DMS79 treated with DMSO at 0.1 percent for 48 hours (cell line): ENCODE measurements at regions not wholly inside any gene's neighbourhood (a gene's known extent, or its start where the extent isn't known, plus 50 kb on each side); places are given as distances from the start of the nearest gene placed in this dataset.

Experiments
- DNase-seq: peaks from one replicate; lab custom pipeline; 2025; lab: John Stamatoyannopoulos, UW

- DNase-seq, result peak; percentile 2
Measured at GRCh38 chr9:108645520-108645919, 210.3 kb downstream of the ACTL7B start.

GRCh38 chr9:108643731-108644510 is 211.9 kb downstream of the ACTL7B start:
- no peak for DNase-seq

GRCh38 chr9:108642871-108643270 is 212.9 kb downstream of the ACTL7B start:
- DNase-seq, result no peak

GRCh38 chr9:108640230-108640629 is 215.6 kb downstream of the ACTL7B start:
- DNase-seq, result no peak

GRCh38 chr9:108639696-108640095 is 216.1 kb downstream of the ACTL7B start:
- no peak for DNase-seq

GRCh38 chr9:108639091-108639490 is 216.7 kb downstream of the ACTL7B start:
- DNase-seq, result no peak

GRCh38 chr9:108637340-108637739 is 218.4 kb downstream of the ACTL7B start:
- no peak for DNase-seq

- DNase-seq, result no peak
Measured at GRCh38 chr9:108636013-108636412, 219.8 kb downstream of the ACTL7B start.

- DNase-seq, result no peak
Measured at GRCh38 chr9:108634672-108635462, 220.9 kb downstream of the ACTL7B start.

GRCh38 chr9:108634204-108634603 is 221.6 kb downstream of the ACTL7B start:
- DNase-seq, result peak; percentile 45

GRCh38 chr9:108631496-108632285 is 224.1 kb downstream of the ACTL7B start:
- no peak for DNase-seq

- DNase-seq, result no peak
Measured at GRCh38 chr9:108628316-108628715, 227.5 kb downstream of the ACTL7B start.

GRCh38 chr9:108626743-108627142 is 229.0 kb downstream of the ACTL7B start:
- DNase-seq, result no peak

- peak; percentile 6 for DNase-seq
Measured at GRCh38 chr9:108621991-108622855, 233.6 kb downstream of the ACTL7B start.

- DNase-seq, result no peak
Measured at GRCh38 chr9:108620767-108621166, 235.0 kb downstream of the ACTL7B start.

GRCh38 chr9:108618906-108619550 is 236.8 kb downstream of the ACTL7B start:
- no peak for DNase-seq

GRCh38 chr9:108617676-108618075 is 238.1 kb downstream of the ACTL7B start:
- no peak for DNase-seq

GRCh38 chr9:108615152-108615551 is 240.6 kb downstream of the ACTL7B start:
- DNase-seq, result no peak

- DNase-seq, result no peak
Measured at GRCh38 chr9:108612513-108612912, 243.3 kb downstream of the ACTL7B start.

GRCh38 chr9:108609897-108610253 is 245.9 kb downstream of the ACTL7B start:
- no peak for DNase-seq
